ENCODE measurements at regions not wholly inside any gene's neighbourhood (a gene's known extent, or its start where the extent isn't known, plus 50 kb on each side); places are given as distances from the start of the nearest gene placed in this dataset.

GRCh38 chr3:103906304-103906703 is 1460.4 kb upstream of the ALCAM start:
- Histone ChIP-seq H3K79me2 (ENCODE audit: insufficient read depth, low read length) (no peaks in the 10 kb centered on the region), H4K20me1 (ENCODE audit: insufficient read depth, low read length) (no peaks in the 10 kb centered on the region), H2AFZ (ENCODE audit: low read length) (no peak overlapping the region), H3K9me3 (ENCODE audit: low read depth, low read length) (no peaks in the 10 kb centered on the region), H3K4me3 (ENCODE audit: insufficient read depth, low read length) (no peak overlapping the region), H3K4me1 (ENCODE audit: insufficient read depth, low read length) (no peaks in the 10 kb centered on the region), H3K27ac (ENCODE audit: low read depth, low read length) (no peak overlapping the region), H3K36me3 (ENCODE audit: insufficient read depth, low read length) (no peaks in the 10 kb centered on the region), H3K27me3 (ENCODE audit: insufficient read depth, low read length) (no peaks in the 10 kb centered on the region), H3K4me2 (ENCODE audit: insufficient read depth, low read length) (no peak overlapping the region)
- DNase-seq (ENCODE audit: insufficient read length, low spot score, missing footprints): no peak
- no peak for TF ChIP-seq CTCF (IDR thresholded peaks at IDR 0.05; ENCODE audit: extremely low read depth, low read depth, low read length)

- no peaks in the 10 kb centered on the region for H3K9me3 ChIP-seq (ENCODE audit: low read depth, low read length)
- no peaks in the 10 kb centered on the region for H4K20me1 ChIP-seq (ENCODE audit: insufficient read depth, low read length)
- H3K4me1 ChIP-seq (ENCODE audit: insufficient read depth, low read length): no peaks in the 10 kb centered on the region
- H3K4me2 ChIP-seq (ENCODE audit: insufficient read depth, low read length): no peak overlapping the region
- H3K27me3 ChIP-seq (ENCODE audit: insufficient read depth, low read length): no peaks in the 10 kb centered on the region
- no peaks in the 10 kb centered on the region for H3K36me3 ChIP-seq (ENCODE audit: insufficient read depth, low read length)
- H3K4me3 ChIP-seq (ENCODE audit: insufficient read depth, low read length): no peak overlapping the region
- no peak overlapping the region for H2AFZ ChIP-seq (ENCODE audit: low read length)
- H3K27ac ChIP-seq (ENCODE audit: low read depth, low read length): no peak overlapping the region
- no peak for DNase-seq (ENCODE audit: insufficient read length, low spot score, missing footprints)
- no peaks in the 10 kb centered on the region for H3K79me2 ChIP-seq (ENCODE audit: insufficient read depth, low read length)
- no peak for TF ChIP-seq CTCF (IDR thresholded peaks at IDR 0.05; ENCODE audit: extremely low read depth, low read depth, low read length)
Observed at GRCh38 chr3:103906808-103907207, 1459.9 kb upstream of the ALCAM start.

- no peaks in the 10 kb centered on the region for H3K27me3 ChIP-seq (ENCODE audit: insufficient read depth, low read length)
- H4K20me1 ChIP-seq (ENCODE audit: insufficient read depth, low read length): no peaks in the 10 kb centered on the region
- TF ChIP-seq CTCF (IDR thresholded peaks at IDR 0.05; ENCODE audit: extremely low read depth, low read depth, low read length): no peak
- no peaks in the 10 kb centered on the region for H3K79me2 ChIP-seq (ENCODE audit: insufficient read depth, low read length)
- H2AFZ ChIP-seq (ENCODE audit: low read length): no peak overlapping the region
- no peak overlapping the region for H3K4me3 ChIP-seq (ENCODE audit: insufficient read depth, low read length)
- H3K4me1 ChIP-seq (ENCODE audit: insufficient read depth, low read length): no peaks in the 10 kb centered on the region
- H3K9me3 ChIP-seq (ENCODE audit: low read depth, low read length): no peaks in the 10 kb centered on the region
- no peak overlapping the region for H3K27ac ChIP-seq (ENCODE audit: low read depth, low read length)
- no peak overlapping the region for H3K4me2 ChIP-seq (ENCODE audit: insufficient read depth, low read length)
- DNase-seq (ENCODE audit: insufficient read length, low spot score, missing footprints): no peak
- no peaks in the 10 kb centered on the region for H3K36me3 ChIP-seq (ENCODE audit: insufficient read depth, low read length)
Observed at GRCh38 chr3:103907567-103907966, 1459.1 kb upstream of the ALCAM start.

GRCh38 chr3:103909395-103909794 is 1457.3 kb upstream of the ALCAM start:
- no peak overlapping the region for H3K4me2 ChIP-seq (ENCODE audit: insufficient read depth, low read length)
- no peaks in the 10 kb centered on the region for H3K27me3 ChIP-seq (ENCODE audit: insufficient read depth, low read length)
- no peak overlapping the region for H3K27ac ChIP-seq (ENCODE audit: low read depth, low read length)
- H3K4me1 ChIP-seq (ENCODE audit: insufficient read depth, low read length): no peaks in the 10 kb centered on the region
- no peaks in the 10 kb centered on the region for H3K9me3 ChIP-seq (ENCODE audit: low read depth, low read length)
- no peak overlapping the region for H3K4me3 ChIP-seq (ENCODE audit: insufficient read depth, low read length)
- no peak for TF ChIP-seq CTCF (IDR thresholded peaks at IDR 0.05; ENCODE audit: extremely low read depth, low read depth, low read length)
- no peak overlapping the region for H2AFZ ChIP-seq (ENCODE audit: low read length)
- no peaks in the 10 kb centered on the region for H3K79me2 ChIP-seq (ENCODE audit: insufficient read depth, low read length)
- H3K36me3 ChIP-seq (ENCODE audit: insufficient read depth, low read length): no peaks in the 10 kb centered on the region
- no peaks in the 10 kb centered on the region for H4K20me1 ChIP-seq (ENCODE audit: insufficient read depth, low read length)
- no peak for DNase-seq (ENCODE audit: insufficient read length, low spot score, missing footprints)

Data from osteoblast (primary cell).